Left lung (tissue), 4 donors: ENCODE measurements at regions not wholly inside any gene's neighbourhood (a gene's known extent, or its start where the extent isn't known, plus 50 kb on each side); places are given as distances from the start of the nearest gene placed in this dataset.
"Not testable (repeated sequence)": the region's sequence is repeated elsewhere in the genome, so short reads cannot be mapped to it uniquely, and the experiment has no call there.

Source experiments
- ATAC-seq: fragments of 200-7000 bp; cut with Tn5 transposase; one replicate; pipeline ENCODE4 v1.9.1; 2020; ENCODE audit warnings: moderate library complexity
- DNase-seq, 4 donors: peaks; one replicate each; pipeline ENCODE4 v3.0.0-alpha.2; 2013 to 2020
- H3K27ac ChIP-seq, 2 donors: fragments of 200-600 bp; sonication (generic) in 1 of 2; one replicate each; pipeline versions ENCODE4 v1.5.0 to v1.8.0; 2020 to 2021
- H3K27me3 ChIP-seq, 2 donors: fragments of 200-600 bp; sonication (generic) in 1 of 2; one replicate each; pipeline versions ENCODE4 v1.5.0 to v1.8.0; 2020 to 2021
- H3K36me3 ChIP-seq, 2 donors: fragments of 200-600 bp; sonication (generic) in 1 of 2; one replicate each; pipeline versions ENCODE4 v1.5.0 to v1.8.0; 2020 to 2021
- H3K4me1 ChIP-seq, 2 donors: fragments of 200-600 bp; one replicate each; pipeline ENCODE4 v1.8.0; 2021
- H3K4me3 ChIP-seq, 2 donors: fragments of 200-600 bp; sonication (generic) in 1 of 2; one replicate each; pipeline versions ENCODE4 v1.5.0 to v1.8.0; 2020 to 2021; ENCODE audit warnings: mild to moderate bottlenecking in 1 of 2
- H3K9me3 ChIP-seq, 2 donors: fragments of 200-600 bp; sonication (generic) in 1 of 2; one replicate each; pipeline versions ENCODE4 v1.5.0 to v1.8.0; 2020 to 2021
- intact Hi-C, 2 donors: fragments of 100-400 bp; cut with DNase I; formaldehyde crosslinking; loops; one replicate each; pipeline versions ENCODE4 v1.11.2 to v1.14.2; 2022
- TF ChIP-seq, protein P1 (sequence below), 2 donors: fragments of 200-600 bp; sonication (generic) in 1 of 2; IDR thresholded peaks; one replicate each; pipeline versions ENCODE4 v1.5.0 to v1.8.0; 2021; ENCODE audit warnings: antibody characterized with exemption in 2 of 2
- donor health status: DM: no; HTN: yes; CAD: no.
- donor health status: DM: no; HTN: no; CAD: no.

DNA sequence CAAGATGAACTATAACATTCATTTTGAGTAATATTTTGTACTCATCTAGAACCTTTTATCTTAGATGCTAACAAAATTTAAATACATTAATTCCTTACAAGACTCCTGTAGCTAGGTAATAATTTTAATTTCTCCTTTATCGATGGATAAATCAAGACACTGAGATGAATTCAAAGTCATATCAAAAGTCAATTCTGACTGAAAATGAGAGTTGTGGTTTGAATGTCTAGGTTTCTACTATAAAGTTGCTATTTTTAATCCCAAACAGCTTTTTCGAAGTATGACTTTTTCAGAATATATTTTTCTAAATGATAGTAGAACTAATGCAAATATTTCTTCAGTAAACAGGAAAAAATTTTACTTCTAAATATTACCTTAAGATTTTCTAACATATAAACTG lies 491.7 kb upstream of the FAM174A start:
- H3K36me3 ChIP-seq, result no peaks in the 10 kb centered on the region

DNA sequence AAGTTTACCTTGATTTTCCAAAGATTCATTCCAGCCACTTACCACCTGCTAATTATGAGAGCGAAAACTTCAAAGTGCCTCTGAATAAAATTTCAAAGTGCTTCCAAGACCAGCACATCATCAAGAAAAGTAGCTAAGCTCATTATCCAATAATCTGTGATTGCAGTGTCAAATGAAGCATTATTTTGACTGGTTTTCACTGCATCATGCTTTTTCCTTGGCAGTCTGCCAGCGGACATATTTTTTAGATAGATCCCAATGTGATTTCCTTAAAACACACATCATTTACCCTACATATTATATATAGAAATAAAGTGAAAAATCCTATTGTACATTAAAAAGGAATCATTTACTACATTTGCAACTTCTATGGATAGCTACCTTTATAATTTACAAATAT lies 508.6 kb upstream of the FAM174A start:
- H3K36me3 ChIP-seq, result no peaks in the 10 kb centered on the region
- no peaks in the 10 kb centered on the region for H3K27me3 ChIP-seq
- DNase-seq, result peak in 2 of 4 donors; percentile 74 to 79

More for the DNA sequence above, 491.7 kb upstream of the FAM174A start:
- Histone ChIP-seq H3K27me3 (no peaks in the 10 kb centered on the region), H3K4me3 (no peak overlapping the region), H3K27ac (no peak overlapping the region), H3K4me1 (no peaks in the 10 kb centered on the region), H3K9me3 (no peaks in the 10 kb centered on the region)
- DNase-seq, result no peak
- TF ChIP-seq, protein P1, sequence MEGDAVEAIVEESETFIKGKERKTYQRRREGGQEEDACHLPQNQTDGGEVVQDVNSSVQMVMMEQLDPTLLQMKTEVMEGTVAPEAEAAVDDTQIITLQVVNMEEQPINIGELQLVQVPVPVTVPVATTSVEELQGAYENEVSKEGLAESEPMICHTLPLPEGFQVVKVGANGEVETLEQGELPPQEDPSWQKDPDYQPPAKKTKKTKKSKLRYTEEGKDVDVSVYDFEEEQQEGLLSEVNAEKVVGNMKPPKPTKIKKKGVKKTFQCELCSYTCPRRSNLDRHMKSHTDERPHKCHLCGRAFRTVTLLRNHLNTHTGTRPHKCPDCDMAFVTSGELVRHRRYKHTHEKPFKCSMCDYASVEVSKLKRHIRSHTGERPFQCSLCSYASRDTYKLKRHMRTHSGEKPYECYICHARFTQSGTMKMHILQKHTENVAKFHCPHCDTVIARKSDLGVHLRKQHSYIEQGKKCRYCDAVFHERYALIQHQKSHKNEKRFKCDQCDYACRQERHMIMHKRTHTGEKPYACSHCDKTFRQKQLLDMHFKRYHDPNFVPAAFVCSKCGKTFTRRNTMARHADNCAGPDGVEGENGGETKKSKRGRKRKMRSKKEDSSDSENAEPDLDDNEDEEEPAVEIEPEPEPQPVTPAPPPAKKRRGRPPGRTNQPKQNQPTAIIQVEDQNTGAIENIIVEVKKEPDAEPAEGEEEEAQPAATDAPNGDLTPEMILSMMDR (IDR thresholded peaks at IDR 0.05), result no peak
- no peak for ATAC-seq
- intact Hi-C loops, result no loop called here

DNA sequence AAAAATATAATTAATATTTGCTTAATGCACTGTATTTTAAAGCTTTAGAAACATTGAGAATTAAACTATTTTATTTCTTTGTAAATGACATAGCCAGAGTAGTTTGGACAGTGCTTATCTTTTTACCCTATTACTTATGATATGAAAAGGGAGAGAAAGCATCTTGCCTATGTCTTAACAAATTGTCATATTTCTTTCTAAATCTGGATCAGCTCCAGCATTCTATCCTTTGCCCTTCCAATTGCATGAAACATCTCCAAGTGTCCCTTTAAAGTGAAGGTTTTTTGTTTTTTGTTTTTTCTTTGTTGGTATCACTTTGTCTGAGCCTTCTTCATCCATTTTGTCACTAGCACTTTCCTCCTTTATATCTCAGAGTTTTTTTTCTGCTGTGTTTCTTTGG lies 511.6 kb upstream of the FAM174A start:
- H3K4me3 ChIP-seq, result no peak overlapping the region
- intact Hi-C loops, result no loop called here
- H3K36me3 ChIP-seq, result no peaks in the 10 kb centered on the region
- ATAC-seq, result no peak
- H3K27me3 ChIP-seq, result no peaks in the 10 kb centered on the region
- no peaks in the 10 kb centered on the region for H3K4me1 ChIP-seq
- TF ChIP-seq, protein P1 (IDR thresholded peaks at IDR 0.05), result no peak
- H3K27ac ChIP-seq, result no peak overlapping the region
- peak in 2 of 4 donors; percentile 25 to 42 for DNase-seq
- H3K9me3 ChIP-seq, result no peaks in the 10 kb centered on the region

More for the DNA sequence above, 508.6 kb upstream of the FAM174A start:
- H3K4me1 ChIP-seq, result no peaks in the 10 kb centered on the region
- TF ChIP-seq, protein P1 (IDR thresholded peaks at IDR 0.05), result no peak
- ATAC-seq, result no peak
- no peak overlapping the region for H3K27ac ChIP-seq
- H3K9me3 ChIP-seq, result no peaks in the 10 kb centered on the region
- H3K4me3 ChIP-seq, result no peak overlapping the region
- intact Hi-C loops, result no loop called here

DNA sequence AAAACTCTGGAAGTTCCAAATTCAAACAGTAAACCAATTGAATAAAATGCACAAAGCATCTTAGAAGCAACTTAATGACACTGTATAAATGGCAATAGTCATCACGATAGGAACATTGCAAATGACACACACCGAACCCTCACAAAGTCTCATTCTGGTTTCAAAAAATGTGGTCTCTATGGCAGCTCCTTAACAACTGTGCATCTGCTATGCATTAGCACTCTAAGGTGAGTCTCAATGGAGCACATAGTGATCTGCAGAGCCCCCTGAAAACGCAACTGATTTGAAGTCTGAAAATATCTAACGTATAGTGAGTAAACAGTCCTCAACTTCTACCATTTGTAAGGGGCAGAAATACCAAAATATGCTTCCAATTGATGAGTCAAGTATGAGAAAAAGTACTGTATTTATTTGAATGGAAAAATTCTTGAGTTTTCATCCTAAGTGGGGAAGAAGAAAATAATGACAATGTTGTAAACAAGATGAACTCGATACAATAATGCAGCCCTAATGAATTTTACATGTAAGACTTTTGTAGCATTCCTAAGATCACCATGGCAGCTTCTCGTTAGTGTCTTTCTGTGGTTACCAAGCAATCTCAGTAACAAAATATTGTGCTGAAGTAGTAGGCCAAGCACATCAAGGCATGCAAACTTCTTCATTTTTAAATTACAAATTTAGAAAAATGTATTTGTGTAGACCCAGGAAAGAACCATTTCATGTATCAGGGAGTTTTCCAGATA lies 517.5 kb upstream of the FAM174A start:
- DNase-seq (no peak), ATAC-seq (no peak)
- Histone ChIP-seq H3K27ac (no peak overlapping the region), H3K36me3 (no peaks in the 10 kb centered on the region), H3K4me1 (no peaks in the 10 kb centered on the region), H3K4me3 (no peak overlapping the region), H3K9me3 (no peaks in the 10 kb centered on the region), H3K27me3 (no peaks in the 10 kb centered on the region)
- intact Hi-C loops, result no loop called here
- TF ChIP-seq, protein P1 (IDR thresholded peaks at IDR 0.05), result no peak

DNA sequence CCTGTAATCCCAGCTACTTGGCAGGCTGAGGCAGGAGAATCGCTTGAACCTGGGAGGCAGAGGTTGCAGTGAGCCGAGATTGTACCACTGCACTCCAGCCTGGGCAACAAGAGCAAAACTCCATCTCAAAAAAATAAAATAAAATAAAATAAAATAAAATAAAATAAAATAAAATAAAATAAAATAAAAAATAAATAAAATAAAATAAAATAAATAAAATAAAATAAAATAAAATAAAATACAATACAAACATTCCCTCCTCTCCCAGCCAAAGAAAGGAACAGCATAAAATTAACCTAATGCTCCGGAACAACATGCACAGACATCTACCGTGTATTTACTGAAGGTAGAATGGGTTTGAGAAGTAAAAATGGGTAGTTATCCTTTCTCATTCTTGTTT lies 521.9 kb upstream of the FAM174A start:
- ATAC-seq, H3K36me3 ChIP-seq: not testable (repeated sequence)

DNA sequence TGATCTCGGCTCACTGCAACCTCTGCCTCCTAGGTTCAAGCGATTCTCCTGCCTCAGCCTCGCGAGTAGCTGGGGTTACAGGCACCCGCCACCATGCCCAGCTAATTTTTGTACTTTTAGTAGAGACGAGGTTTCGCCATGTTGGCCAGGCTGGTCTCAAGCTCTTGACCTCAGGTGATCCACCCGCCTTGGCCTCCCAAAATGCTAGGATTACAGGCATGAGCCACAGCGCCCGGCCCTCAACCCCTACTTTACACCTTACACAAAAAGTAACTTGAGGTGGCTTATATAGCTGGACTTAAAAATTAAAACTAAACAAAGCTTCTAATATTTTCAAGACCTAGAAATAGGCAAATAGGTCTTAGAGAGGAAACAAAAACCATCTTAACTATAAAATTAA lies 524.0 kb upstream of the FAM174A start:
- DNase-seq, result peak in 1 of 4 donors; percentile 8
- H3K27me3 ChIP-seq, intact Hi-C loops, H3K4me1 ChIP-seq, H3K36me3 ChIP-seq, H3K4me3 ChIP-seq, H3K9me3 ChIP-seq, H3K27ac ChIP-seq, ATAC-seq: not testable (repeated sequence)

More for the DNA sequence above, 521.9 kb upstream of the FAM174A start:
- H3K9me3 ChIP-seq, H3K27ac ChIP-seq, DNase-seq, H3K27me3 ChIP-seq, H3K4me3 ChIP-seq, intact Hi-C loops, H3K4me1 ChIP-seq: not testable (repeated sequence)
